Neural progenitor cell (in vitro differentiated cells): ENCODE measurements at regions not wholly inside any gene's neighbourhood (a gene's known extent, or its start where the extent isn't known, plus 50 kb on each side); places are given as distances from the start of the nearest gene placed in this dataset.

Source experiments
- DNase-seq: peaks from one replicate; pipeline ENCODE4 v3.0.0-alpha.2; 2016; ENCODE audit warnings: low spot score
- H2AFZ ChIP-seq: fragments of 200-600 bp; sonication (generic); replicated peaks from 2 replicates; pipeline ENCODE4 v1.6.1; 2016; ENCODE audit warnings: antibody characterized with exemption
- H3F3A ChIP-seq: fragments of 200-600 bp; sonication (generic); 2 replicates; pipeline ENCODE4 v1.6.1; 2016; ENCODE audit warnings: antibody characterized with exemption, low read depth
- H3K27ac ChIP-seq: fragments of 200-600 bp; sonication (generic); 2 replicates; pipeline ENCODE4 v1.5.1; 2016; ENCODE audit warnings: mild to moderate bottlenecking
- H3K27me3 ChIP-seq: fragments of 200-600 bp; sonication (generic); 2 replicates; pipeline ENCODE4 v1.6.1; 2016; ENCODE audit warnings: mild to moderate bottlenecking, moderate library complexity
- H3K36me3 ChIP-seq: fragments of 200-600 bp; sonication (generic); 2 replicates; pipeline ENCODE4 v1.5.1; 2016
- H3K4me1 ChIP-seq: fragments of 200-600 bp; sonication (generic); 2 replicates; pipeline ENCODE4 v1.6.1; 2016; ENCODE audit warnings: mixed run types
- H3K4me2 ChIP-seq: fragments of 200-600 bp; sonication (generic); 2 replicates; pipeline ENCODE4 v1.6.1; 2016
- H3K4me3 ChIP-seq: fragments of 200-600 bp; sonication (generic); 2 replicates; pipeline ENCODE4 v1.5.1; 2016
- H3K79me2 ChIP-seq: fragments of 200-600 bp; sonication (generic); 2 replicates; pipeline ENCODE4 v1.6.1; 2016; ENCODE audit warnings: low read depth
- H3K9ac ChIP-seq: fragments of 200-600 bp; sonication (generic); 2 replicates; pipeline ENCODE4 v1.6.1; 2016
- H3K9me3 ChIP-seq: fragments of 200-600 bp; sonication (generic); 2 replicates; pipeline ENCODE4 v1.5.1; 2016; ENCODE audit warnings: low read depth
- H4K20me1 ChIP-seq: fragments of 200-600 bp; sonication (generic); 2 replicates; pipeline ENCODE4 v1.6.1; 2016; ENCODE audit warnings: low read depth
- H3K27ac Mint-ChIP-seq: 3 replicates; pipeline ENCODE4 v1.8.0; 2021; ENCODE audit warnings: mixed read lengths
- H3K27me3 Mint-ChIP-seq: 2 replicates; pipeline ENCODE4 v1.8.0; 2022; ENCODE audit warnings: low read depth, mild to moderate bottlenecking, inconsistent platforms, moderate library complexity, mixed read lengths; ENCODE audit not compliant: insufficient read depth
- H3K36me3 Mint-ChIP-seq: 3 replicates; pipeline ENCODE4 v1.8.0; 2021; ENCODE audit warnings: mixed read lengths
- H3K4me1 Mint-ChIP-seq: 3 replicates; pipeline ENCODE4 v1.8.0; 2021; ENCODE audit warnings: mixed read lengths
- H3K4me3 Mint-ChIP-seq: 3 replicates; pipeline ENCODE4 v1.8.0; 2021; ENCODE audit warnings: mild to moderate bottlenecking, moderate library complexity, mixed read lengths
- H3K9me3 Mint-ChIP-seq: 3 replicates; pipeline ENCODE4 v1.8.0; 2020; ENCODE audit warnings: mixed read lengths
- CTCF ChIP-seq: fragments of 200-600 bp; sonication (generic); IDR thresholded peaks from 2 replicates; pipeline ENCODE4 v1.5.1; 2017; ENCODE audit warnings: antibody characterized with exemption, mild to moderate bottlenecking
- EZH2 ChIP-seq: fragments of 200-600 bp; sonication (generic); IDR thresholded peaks from 2 replicates; pipeline ENCODE4 v1.6.1; 2017; ENCODE audit warnings: antibody characterized with exemption, mild to moderate bottlenecking, moderate library complexity
- EZH2phosphoT487 ChIP-seq: fragments of 200-600 bp; sonication (generic); IDR thresholded peaks from 2 replicates; pipeline ENCODE4 v1.6.1; 2017; ENCODE audit warnings: antibody characterized with exemption

GRCh38 chr7:68984306-68984705, 614.0 kb upstream of the AUTS2 start:
- Histone ChIP-seq H3K27ac (no peak overlapping the region), H3F3A (peaks cover 5% of the 10 kb centered on the region), H3K9ac (no peak overlapping the region), H3K79me2 (no peaks in the 10 kb centered on the region), H3K27me3 (no peaks in the 10 kb centered on the region), H3K4me1 (peaks cover 13% of the 10 kb centered on the region), H3K4me2 (no peak overlapping the region), H4K20me1 (no peaks in the 10 kb centered on the region), H3K9me3 (no peaks in the 10 kb centered on the region), H3K4me3 (no peak overlapping the region), H3K36me3 (no peaks in the 10 kb centered on the region), H2AFZ (no peak overlapping the region)
- Mint-ChIP-seq H3K27me3 (peaks cover 7% of the 10 kb centered on the region), H3K27ac (no peak overlapping the region), H3K4me1 (peaks cover 9% of the 10 kb centered on the region), H3K4me3 (no peak overlapping the region), H3K9me3 (peaks cover 8% of the 10 kb centered on the region), H3K36me3 (no peaks in the 10 kb centered on the region)
- TF ChIP-seq CTCF (no peak), EZH2phosphoT487 (no peak), EZH2 (no peak)
- no peak for DNase-seq

- no peaks in the 10 kb centered on the region for H3F3A ChIP-seq
- no peaks in the 10 kb centered on the region for H3K79me2 ChIP-seq
- no peak for DNase-seq
- no peaks in the 10 kb centered on the region for H3K27me3 ChIP-seq
- TF ChIP-seq CTCF (no peak), EZH2phosphoT487 (no peak), EZH2 (no peak)
- Mint-ChIP-seq H3K9me3 (no peaks in the 10 kb centered on the region), H3K36me3 (no peaks in the 10 kb centered on the region), H3K27me3 (peaks cover 9% of the 10 kb centered on the region), H3K4me3 (no peak overlapping the region), H3K4me1 (no peaks in the 10 kb centered on the region), H3K27ac (no peak overlapping the region)
- H3K9ac ChIP-seq = no peak overlapping the region
- H4K20me1 ChIP-seq = no peaks in the 10 kb centered on the region
- no peak overlapping the region for H3K27ac ChIP-seq
- H3K36me3 ChIP-seq = no peaks in the 10 kb centered on the region
- no peaks in the 10 kb centered on the region for H3K9me3 ChIP-seq
- no peak overlapping the region for H3K4me2 ChIP-seq
- no peak overlapping the region for H2AFZ ChIP-seq
- H3K4me3 ChIP-seq = no peak overlapping the region
- H3K4me1 ChIP-seq = no peaks in the 10 kb centered on the region
These were observed 603.4 kb upstream of the AUTS2 start for GRCh38 chr7:68994841-68995240.

GRCh38 chr7:68998136-68998535, 600.1 kb upstream of the AUTS2 start:
- Histone ChIP-seq H3K4me3 (no peak overlapping the region), H3K9ac (no peak overlapping the region), H3K27ac (no peak overlapping the region), H3K4me2 (no peak overlapping the region), H3K36me3 (no peaks in the 10 kb centered on the region), H2AFZ (no peak overlapping the region), H3K9me3 (no peaks in the 10 kb centered on the region), H3K79me2 (no peaks in the 10 kb centered on the region), H3K27me3 (no peaks in the 10 kb centered on the region), H3F3A (no peaks in the 10 kb centered on the region), H3K4me1 (no peaks in the 10 kb centered on the region), H4K20me1 (no peaks in the 10 kb centered on the region)
- peaks cover 7% of the 10 kb centered on the region for H3K27me3 Mint-ChIP-seq
- DNase-seq = no peak
- TF ChIP-seq EZH2 = no peak
- TF ChIP-seq CTCF = no peak
- no peak for TF ChIP-seq EZH2phosphoT487
- no peaks in the 10 kb centered on the region for H3K4me1 Mint-ChIP-seq
- H3K9me3 Mint-ChIP-seq = peaks cover 15% of the 10 kb centered on the region
- no peaks in the 10 kb centered on the region for H3K36me3 Mint-ChIP-seq
- no peak overlapping the region for H3K27ac Mint-ChIP-seq
- no peak overlapping the region for H3K4me3 Mint-ChIP-seq

GRCh38 chr7:69002416-69002815, 595.9 kb upstream of the AUTS2 start:
- no peaks in the 10 kb centered on the region for H3K4me1 ChIP-seq
- no peaks in the 10 kb centered on the region for H3K79me2 ChIP-seq
- peaks cover 5% of the 10 kb centered on the region for H3K27me3 Mint-ChIP-seq
- H3K9me3 ChIP-seq = no peaks in the 10 kb centered on the region
- H3K27ac Mint-ChIP-seq = no peak overlapping the region
- no peaks in the 10 kb centered on the region for H3K27me3 ChIP-seq
- H3K36me3 Mint-ChIP-seq = no peaks in the 10 kb centered on the region
- no peak overlapping the region for H3K27ac ChIP-seq
- peaks cover 17% of the 10 kb centered on the region for H3K9me3 Mint-ChIP-seq
- TF ChIP-seq CTCF (no peak), EZH2 (no peak), EZH2phosphoT487 (no peak)
- H2AFZ ChIP-seq = no peak overlapping the region
- no peaks in the 10 kb centered on the region for H4K20me1 ChIP-seq
- no peak for DNase-seq
- no peak overlapping the region for H3K4me2 ChIP-seq
- no peak overlapping the region for H3K4me3 Mint-ChIP-seq
- no peaks in the 10 kb centered on the region for H3K36me3 ChIP-seq
- H3K4me3 ChIP-seq = no peak overlapping the region
- H3K4me1 Mint-ChIP-seq = no peaks in the 10 kb centered on the region
- no peak overlapping the region for H3K9ac ChIP-seq
- no peaks in the 10 kb centered on the region for H3F3A ChIP-seq
